ENCODE measurements at regions not wholly inside any gene's neighbourhood (a gene's known extent, or its start where the extent isn't known, plus 50 kb on each side); places are given as distances from the start of the nearest gene placed in this dataset.
"Not testable (repeated sequence)": the region's sequence is repeated elsewhere in the genome, so short reads cannot be mapped to it uniquely, and the experiment has no call there.

DNA sequence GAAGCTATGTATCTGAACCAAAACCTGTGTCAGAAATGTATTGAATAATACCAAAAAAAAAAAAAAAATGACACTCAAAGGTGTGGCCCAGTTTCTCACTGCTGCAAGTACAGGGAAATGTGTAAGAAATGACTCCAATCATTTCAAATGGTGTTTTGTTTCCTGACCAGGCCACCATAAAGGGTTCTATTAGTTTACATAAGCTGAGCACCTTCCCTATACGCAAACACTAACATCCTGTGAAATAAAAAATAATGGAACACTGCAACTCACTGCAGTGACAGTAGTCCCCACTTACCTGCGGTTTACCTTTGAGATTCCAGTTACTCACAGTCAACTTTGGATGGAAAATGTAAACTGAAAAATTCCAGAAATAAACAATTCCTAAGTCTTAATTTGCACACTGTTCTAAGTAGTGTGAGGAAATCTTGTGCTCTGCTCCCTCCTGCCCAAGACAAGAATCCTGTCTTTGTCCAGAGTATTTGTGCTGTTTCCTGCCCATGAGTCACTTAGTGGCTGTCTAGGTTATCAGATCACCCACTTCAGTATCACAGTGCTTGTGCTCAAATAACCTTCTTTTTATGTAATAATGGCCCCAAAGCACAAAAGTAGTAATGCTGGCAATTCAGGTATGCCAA lies 265.3 kb downstream of the RCHY1 start:
- DNase-seq (ENCODE audit: low spot score in 2 of 2) (no peak), ATAC-seq (no peak)
- Mint-ChIP-seq H3K9me3 (peaks cover 7% of the 10 kb centered on the region), H3K4me1 (no peaks in the 10 kb centered on the region), H3K27ac (no peak overlapping the region), H3K36me3 (no peaks in the 10 kb centered on the region), H3K4me3 (no peak overlapping the region)

DNA sequence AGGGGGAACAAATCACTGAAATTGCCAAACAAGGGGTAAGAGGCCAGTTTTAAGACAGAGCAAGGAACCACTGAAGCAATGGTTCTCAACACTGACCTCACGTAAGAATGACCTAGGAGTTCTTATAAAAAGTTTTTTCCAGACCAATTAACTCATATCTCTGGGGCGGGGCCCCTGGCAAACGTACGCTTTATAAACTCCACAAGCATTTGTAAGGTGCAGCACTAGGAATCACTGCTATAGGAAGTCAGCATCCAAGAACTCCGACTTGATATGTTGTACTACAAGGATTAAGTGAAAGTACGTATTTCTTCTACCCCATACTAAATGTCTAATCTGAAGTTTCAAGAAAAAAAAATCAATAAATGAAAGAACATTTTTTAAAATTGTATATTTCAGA lies 269.9 kb downstream of the RCHY1 start:
- Mint-ChIP-seq H3K9me3 (peaks cover 4% of the 10 kb centered on the region), H3K36me3 (no peaks in the 10 kb centered on the region), H3K4me3 (no peak overlapping the region), H3K4me1 (no peaks in the 10 kb centered on the region), H3K27ac (no peak overlapping the region)
- no peak for DNase-seq (ENCODE audit: low spot score in 2 of 2)
- no peak for ATAC-seq

DNA sequence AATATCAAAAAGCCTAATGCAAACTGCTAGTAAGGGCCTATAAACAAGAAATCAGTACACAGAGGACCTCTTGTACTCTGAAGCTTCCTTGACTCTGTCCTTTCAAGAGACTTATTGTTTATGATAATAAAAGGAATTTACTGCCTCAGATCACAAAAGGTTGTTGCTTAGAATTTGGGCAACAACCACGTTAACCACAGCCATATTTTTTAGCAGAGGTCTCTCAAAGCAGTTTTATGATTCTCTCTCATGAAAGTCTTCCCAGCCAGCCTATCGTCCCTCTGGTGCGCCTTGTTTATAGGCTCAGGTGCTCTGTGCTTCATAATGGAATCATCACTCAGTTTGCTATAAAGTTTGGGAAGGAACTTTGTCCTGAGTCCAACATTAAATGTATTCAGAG lies 270.6 kb downstream of the RCHY1 start:
- Mint-ChIP-seq H3K27ac (no peak overlapping the region), H3K4me1 (no peaks in the 10 kb centered on the region), H3K9me3 (peaks cover 4% of the 10 kb centered on the region), H3K36me3 (no peaks in the 10 kb centered on the region), H3K4me3 (no peak overlapping the region)
- DNase-seq (ENCODE audit: low spot score in 2 of 2) (no peak), ATAC-seq (no peak)

DNA sequence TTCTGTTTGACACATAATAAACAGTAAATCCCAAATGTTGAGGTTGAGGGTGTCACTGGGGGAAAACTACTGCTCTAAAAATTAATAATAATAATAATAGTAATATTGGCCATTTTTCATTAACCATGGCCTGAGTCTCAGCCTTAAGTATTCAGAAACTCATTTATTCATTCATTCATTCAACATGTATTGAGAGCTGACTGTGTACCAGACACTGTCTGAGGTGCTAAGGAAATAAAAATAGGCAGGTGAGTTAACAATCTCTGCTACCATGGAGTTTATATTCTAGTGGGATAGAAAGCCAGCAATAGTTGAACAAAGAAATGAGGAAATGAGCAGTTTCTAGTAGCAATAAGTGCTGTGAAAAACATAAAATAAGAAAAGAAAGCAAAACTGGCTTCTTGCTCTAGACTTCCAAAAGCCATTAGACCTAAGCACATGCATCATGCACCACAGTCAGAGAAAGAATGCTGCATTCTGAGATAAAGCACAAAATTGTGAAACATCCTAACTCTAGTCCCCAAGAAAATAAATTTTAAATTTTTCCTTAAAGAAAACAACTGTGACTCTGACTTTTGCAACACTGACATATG lies 278.7 kb downstream of the RCHY1 start:
- DNase-seq (ENCODE audit: low spot score in 2 of 2) (no peak), ATAC-seq (no peak)
- Mint-ChIP-seq H3K4me3 (no peak overlapping the region), H3K27ac (no peak overlapping the region), H3K36me3 (no peaks in the 10 kb centered on the region), H3K9me3 (no peaks in the 10 kb centered on the region), H3K4me1 (no peaks in the 10 kb centered on the region)

DNA sequence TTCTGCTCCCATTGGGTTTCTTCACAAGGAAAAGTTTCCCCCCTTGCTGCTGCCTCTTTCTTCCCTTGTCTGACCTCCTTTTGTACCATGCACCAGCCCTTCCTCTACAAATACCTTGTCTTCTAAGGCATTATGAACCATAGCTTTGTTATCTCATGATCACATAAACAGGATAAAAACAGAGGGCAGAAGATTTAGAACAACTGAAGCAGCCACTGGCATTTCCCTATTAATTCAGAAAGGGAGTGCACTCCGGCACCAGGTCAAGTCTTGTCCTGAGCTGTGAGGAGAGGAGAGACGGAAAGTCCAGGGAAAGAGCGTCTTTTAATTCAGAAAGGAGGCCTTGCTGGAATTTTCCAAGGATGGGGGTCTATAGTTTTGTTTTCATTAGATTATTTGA lies 281.7 kb downstream of the RCHY1 start:
- Mint-ChIP-seq H3K36me3 (no peaks in the 10 kb centered on the region), H3K4me1 (no peaks in the 10 kb centered on the region), H3K4me3 (no peak overlapping the region), H3K9me3 (no peaks in the 10 kb centered on the region), H3K27ac (no peak overlapping the region)
- ATAC-seq (no peak), DNase-seq (ENCODE audit: low spot score in 2 of 2) (no peak)

DNA sequence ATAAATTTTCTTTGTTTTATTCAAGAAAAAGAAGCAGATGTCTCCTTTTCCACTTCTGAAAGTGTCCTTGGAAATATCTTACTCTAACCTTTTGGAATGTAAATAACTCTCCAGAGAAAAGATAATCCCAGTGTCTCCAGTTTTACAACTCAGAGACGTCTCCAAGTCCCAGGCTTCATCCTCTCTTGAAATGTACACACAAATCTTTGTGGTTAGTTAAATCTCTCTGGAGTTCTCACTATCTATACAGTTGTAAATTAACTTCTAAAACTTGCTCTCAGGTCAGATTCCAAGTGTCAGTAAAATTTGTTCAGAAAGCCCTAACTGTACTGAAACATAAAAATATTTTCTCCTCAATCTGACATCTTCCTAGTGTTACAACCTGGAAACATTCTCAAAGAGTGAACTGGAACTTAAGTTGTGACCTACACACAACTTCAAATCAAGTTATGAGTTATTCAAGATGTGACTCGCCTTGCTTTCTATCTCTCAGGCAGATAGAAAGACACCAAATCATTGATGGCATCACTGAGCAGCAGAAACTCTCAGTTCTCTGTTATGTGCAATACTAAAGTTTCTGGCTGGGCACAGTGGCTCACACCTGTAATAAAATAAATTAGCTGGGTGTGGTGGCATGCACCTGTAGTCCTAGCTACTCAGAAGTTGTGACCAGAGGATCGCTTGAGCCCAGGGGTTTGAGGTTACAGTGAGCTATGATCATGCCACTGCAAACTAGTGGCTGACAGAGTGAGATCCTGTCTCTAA lies 284.2 kb downstream of the RCHY1 start:
- ATAC-seq: no peak
- H3K9me3 Mint-ChIP-seq: no peaks in the 10 kb centered on the region
- no peaks in the 10 kb centered on the region for H3K36me3 Mint-ChIP-seq
- no peak for DNase-seq (ENCODE audit: low spot score in 2 of 2)
- no peak overlapping the region for H3K4me3 Mint-ChIP-seq
- no peak overlapping the region for H3K27ac Mint-ChIP-seq
- H3K4me1 Mint-ChIP-seq: no peaks in the 10 kb centered on the region

DNA sequence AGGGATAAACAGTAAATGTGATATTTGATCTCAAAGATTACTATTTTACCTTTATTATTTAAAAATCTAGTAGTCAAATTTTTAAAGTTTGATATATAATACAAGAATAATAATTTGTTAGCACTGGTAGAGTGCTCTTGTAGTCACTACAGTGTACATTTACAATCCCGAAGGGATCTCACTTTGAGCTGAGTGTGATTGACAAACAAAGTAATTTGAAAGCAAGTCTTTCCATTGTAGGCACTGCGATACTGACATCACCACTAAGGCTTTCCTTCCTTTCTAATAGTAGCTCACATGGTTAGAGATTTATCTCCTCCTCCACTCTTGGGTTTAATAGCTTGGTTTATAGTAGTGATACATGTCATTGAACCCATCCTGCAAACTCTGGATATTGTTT lies 280.6 kb downstream of the PARM1 start:
- no peaks in the 10 kb centered on the region for H3K36me3 Mint-ChIP-seq
- DNase-seq (ENCODE audit: low spot score in 2 of 2) (no peak), ATAC-seq (no peak)
- peaks cover 4% of the 10 kb centered on the region for H3K9me3 Mint-ChIP-seq
- H3K4me1 Mint-ChIP-seq: no peaks in the 10 kb centered on the region
- no peak overlapping the region for H3K4me3 Mint-ChIP-seq
- H3K27ac Mint-ChIP-seq: no peak overlapping the region

DNA sequence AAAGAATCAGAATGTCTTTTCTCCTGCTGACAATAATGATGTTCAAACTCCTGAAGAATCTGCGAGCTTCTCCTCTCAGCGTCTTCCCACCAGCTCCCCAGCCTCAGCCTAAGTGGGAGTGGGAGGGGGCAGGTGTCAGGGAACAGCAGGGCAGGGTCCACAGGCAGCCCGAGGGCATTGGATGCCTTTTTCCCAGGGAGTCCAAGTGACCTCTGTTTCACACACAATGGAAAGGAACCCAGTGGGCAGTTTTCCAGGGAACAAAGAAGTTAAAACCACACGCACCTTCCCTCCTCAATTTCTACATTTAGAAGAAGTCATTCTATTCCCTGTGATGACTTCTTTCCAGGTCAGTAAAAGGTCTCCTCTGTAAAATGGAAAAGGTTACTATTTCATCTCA lies 278.5 kb downstream of the PARM1 start:
- H3K9me3 Mint-ChIP-seq: no peaks in the 10 kb centered on the region
- no peaks in the 10 kb centered on the region for H3K36me3 Mint-ChIP-seq
- H3K4me1 Mint-ChIP-seq: no peaks in the 10 kb centered on the region
- no peak overlapping the region for H3K27ac Mint-ChIP-seq
- H3K4me3 Mint-ChIP-seq: no peak overlapping the region
- no peak for ATAC-seq
- DNase-seq (ENCODE audit: low spot score in 2 of 2): no peak

DNA sequence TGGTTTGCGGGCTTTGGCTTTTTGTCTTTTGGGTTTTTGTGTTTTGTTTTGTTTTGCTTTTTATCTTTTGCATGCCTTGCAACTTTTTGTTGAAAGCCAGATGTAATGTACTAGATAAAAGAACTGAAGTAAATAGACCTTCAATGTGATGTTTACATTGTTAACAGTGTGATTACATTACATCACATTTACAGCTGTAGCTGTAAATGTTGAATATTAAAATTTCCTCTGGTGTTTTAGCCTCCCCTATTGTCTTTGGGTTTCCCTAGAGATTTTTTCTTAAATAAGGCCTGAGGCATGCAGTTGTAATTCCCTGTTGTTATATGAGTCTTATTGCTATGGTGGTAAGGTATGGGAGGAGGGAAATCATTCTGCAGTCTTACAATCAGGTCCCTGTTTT lies 275.0 kb downstream of the PARM1 start:
- no peak for DNase-seq (ENCODE audit: low spot score in 2 of 2)
- no peak overlapping the region for H3K4me3 Mint-ChIP-seq
- H3K36me3 Mint-ChIP-seq: no peaks in the 10 kb centered on the region
- ATAC-seq: no peak
- no peaks in the 10 kb centered on the region for H3K4me1 Mint-ChIP-seq
- peaks cover 3% of the 10 kb centered on the region for H3K9me3 Mint-ChIP-seq
- H3K27ac Mint-ChIP-seq: no peak overlapping the region

DNA sequence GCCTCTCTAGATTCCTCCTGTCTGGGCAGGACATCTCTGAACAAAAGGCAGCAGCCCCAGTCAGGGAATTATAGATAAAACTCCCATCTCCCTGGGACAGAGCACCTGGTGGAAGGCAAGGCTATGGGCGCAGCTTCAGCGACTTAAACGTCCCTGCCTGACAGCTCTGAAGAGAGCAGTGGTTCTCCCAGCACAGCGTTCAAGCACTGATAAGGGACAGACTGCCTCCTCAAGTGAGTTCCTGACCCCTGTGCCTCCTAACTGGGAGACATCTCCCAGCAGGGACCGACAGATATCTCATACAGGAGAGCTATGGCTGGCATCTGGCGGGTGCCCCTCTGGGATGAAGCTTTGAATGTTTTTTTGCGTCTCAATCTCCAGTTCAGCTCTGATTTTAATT lies 262.2 kb downstream of the PARM1 start:
- H3K9me3 Mint-ChIP-seq: peaks cover 20% of the 10 kb centered on the region
- no peak overlapping the region for H3K27ac Mint-ChIP-seq
- no peaks in the 10 kb centered on the region for H3K4me1 Mint-ChIP-seq
- no peaks in the 10 kb centered on the region for H3K36me3 Mint-ChIP-seq
- ATAC-seq (no peak), DNase-seq (ENCODE audit: low spot score in 2 of 2) (no peak)
- H3K4me3 Mint-ChIP-seq: no peak overlapping the region

DNA sequence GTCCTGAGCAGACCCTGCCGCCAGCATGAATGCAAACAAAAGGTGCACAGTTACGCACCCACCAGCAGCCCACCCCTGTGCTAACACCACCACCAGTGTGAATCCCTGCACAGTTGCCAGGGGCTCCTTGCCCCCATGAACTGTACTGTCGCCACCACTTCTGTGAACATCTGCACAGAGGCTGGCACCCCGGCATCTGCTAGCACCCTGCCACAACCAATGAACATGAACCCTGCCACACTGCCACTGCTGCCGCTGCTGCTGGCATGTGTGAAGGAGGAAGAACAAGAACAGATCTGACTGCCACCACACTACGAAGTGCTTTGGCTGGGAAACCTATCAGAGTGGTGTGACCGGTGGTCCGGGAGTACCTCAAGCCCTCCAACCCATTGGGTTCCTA lies 261.3 kb downstream of the PARM1 start:
- ATAC-seq (peak; percentile 39), DNase-seq (ENCODE audit: low spot score in 2 of 2) (no peak)
- H3K36me3 Mint-ChIP-seq: no peaks in the 10 kb centered on the region
- H3K9me3 Mint-ChIP-seq: peaks cover 20% of the 10 kb centered on the region
- H3K4me1 Mint-ChIP-seq: no peaks in the 10 kb centered on the region
- H3K27ac Mint-ChIP-seq: no peak overlapping the region
- no peak overlapping the region for H3K4me3 Mint-ChIP-seq

DNA sequence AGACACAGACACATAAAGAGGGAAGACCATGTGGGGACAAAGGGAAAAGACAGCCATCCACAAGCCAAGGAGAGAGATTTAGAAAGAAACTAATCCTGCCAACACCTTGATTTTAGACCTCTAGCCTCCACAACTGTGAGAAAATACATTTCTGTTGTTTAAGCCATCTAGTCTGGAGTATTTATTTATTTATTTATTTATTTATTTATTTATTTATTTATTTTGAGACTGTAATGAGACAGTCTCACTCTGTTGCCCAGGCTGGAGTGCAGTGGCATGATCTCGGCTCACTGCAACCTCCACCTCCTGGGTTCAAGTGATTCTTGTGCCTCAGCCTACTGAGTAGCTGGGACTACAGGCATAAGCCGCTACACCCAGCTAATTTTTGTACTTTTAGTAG lies 259.3 kb downstream of the PARM1 start:
- not testable (repeated sequence) for H3K4me1 Mint-ChIP-seq

DNA sequence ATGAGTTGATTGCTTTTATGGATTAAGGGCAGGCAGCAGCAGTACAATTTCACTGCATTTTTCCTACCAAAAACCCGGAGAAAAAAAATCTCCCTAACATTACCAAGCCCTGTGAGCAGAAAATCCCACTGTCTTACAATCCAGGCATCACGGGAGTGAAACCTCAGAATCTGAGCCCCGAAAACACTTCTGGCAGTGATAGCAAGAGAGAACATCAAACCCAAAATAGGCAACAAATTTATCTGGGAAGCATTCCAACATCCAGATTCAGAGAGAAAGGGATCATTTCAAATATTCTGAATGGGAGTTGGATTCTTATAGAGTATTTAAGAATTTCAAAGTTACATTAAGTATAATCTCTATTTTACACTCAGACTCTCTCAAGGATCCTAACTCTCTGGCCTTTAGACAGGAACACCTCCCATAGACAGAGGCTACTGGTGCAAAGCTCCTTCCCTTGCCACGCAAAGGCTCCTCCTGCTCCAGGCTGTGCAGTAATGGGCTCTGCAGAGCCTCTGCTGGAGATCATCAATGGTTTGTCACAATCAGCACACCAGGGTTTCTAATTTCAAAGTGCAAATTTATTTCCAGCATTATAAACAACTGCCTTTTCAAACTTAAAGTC lies 256.9 kb downstream of the PARM1 start:
- H3K9me3 Mint-ChIP-seq: peaks cover 6% of the 10 kb centered on the region
- H3K36me3 Mint-ChIP-seq: no peaks in the 10 kb centered on the region
- H3K4me1 Mint-ChIP-seq: no peaks in the 10 kb centered on the region
- ATAC-seq (no peak), DNase-seq (ENCODE audit: low spot score in 2 of 2) (no peak)
- H3K4me3 Mint-ChIP-seq: no peak overlapping the region
- H3K27ac Mint-ChIP-seq: no peak overlapping the region

More for the DNA sequence above, 259.3 kb downstream of the PARM1 start:
- not testable (repeated sequence) for H3K9me3 Mint-ChIP-seq; H3K36me3 Mint-ChIP-seq; H3K4me3 Mint-ChIP-seq; H3K27ac Mint-ChIP-seq; DNase-seq (ENCODE audit: low spot score in 2 of 2); ATAC-seq

DNA sequence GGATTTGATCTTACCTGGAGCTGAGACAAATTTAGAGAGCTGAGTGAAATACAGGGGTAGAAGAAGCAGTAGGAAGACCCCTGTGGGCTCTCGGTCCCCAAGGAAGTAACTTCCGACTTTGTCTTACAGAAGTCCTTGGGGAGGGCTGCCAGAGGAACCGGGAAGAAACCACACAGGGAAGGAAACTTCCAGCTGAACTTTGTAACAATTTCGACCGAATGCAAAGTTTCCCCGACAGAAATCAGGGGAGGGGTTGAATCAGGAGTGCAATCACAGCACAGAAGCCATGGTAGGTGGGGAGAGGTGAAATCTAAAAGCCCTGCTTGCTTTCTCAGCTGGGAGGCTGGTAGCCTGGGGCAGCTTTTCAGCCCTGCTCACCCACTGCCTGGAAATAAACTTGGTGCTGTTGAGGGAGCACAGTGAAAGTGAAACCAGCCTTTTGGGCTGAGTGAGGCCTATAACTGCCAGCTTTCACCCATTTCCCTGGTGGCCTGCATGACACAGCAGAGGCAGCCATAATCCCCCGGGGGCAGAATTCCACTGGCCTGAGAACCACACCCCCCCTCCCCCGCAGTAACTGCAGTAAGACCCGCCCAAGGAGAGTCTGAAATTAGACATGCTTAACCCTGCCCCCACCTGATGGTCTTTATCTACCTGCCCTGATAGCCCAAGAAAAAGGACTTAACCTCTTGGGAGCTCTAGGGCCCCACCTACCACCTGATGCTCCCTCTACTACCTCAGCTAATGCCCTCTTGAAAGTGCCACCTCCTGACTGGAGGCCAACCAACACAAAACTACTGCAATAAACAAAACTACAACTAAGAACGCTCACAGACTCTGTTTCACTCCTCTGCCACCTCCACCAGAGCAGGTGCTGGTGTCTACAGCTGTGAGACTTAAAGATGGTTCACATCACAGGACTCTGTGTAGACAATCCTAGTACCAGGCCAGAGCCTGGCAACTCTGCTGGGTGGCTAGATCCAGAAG lies 248.2 kb downstream of the PARM1 start:
- Mint-ChIP-seq H3K27ac (no peak overlapping the region), H3K9me3 (peaks cover 5% of the 10 kb centered on the region), H3K4me3 (no peak overlapping the region), H3K36me3 (no peaks in the 10 kb centered on the region), H3K4me1 (no peaks in the 10 kb centered on the region)
- DNase-seq (ENCODE audit: low spot score in 2 of 2): no peak
- ATAC-seq: no peak

DNA sequence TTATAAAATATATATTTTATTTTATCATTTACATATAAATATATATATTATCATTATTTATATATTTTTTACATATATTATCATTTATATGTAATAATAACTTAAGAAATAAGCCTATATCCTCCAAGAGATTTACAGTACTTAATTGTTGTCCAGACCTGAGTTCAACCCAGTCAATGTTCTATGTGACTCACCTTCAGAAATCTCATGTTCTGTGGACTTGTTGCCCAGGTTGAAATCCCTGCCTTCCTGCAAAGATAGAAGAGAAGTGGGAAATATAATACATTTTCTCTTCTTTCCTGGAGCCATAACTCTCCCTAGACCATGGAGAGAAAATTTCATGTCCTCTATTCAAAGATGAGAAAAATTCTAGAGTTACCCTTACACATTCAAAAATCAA lies 247.3 kb downstream of the PARM1 start:
- Mint-ChIP-seq H3K27ac (no peak overlapping the region), H3K4me3 (no peak overlapping the region)
- ATAC-seq: no peak

More for the DNA sequence above, 247.3 kb downstream of the PARM1 start:
- Mint-ChIP-seq H3K36me3 (no peaks in the 10 kb centered on the region), H3K4me1 (no peaks in the 10 kb centered on the region), H3K9me3 (peaks cover 5% of the 10 kb centered on the region)
- no peak for DNase-seq (ENCODE audit: low spot score in 2 of 2)
